ENCODE measurements at regions not wholly inside any gene's neighbourhood (a gene's known extent, or its start where the extent isn't known, plus 50 kb on each side); places are given as distances from the start of the nearest gene placed in this dataset.
A peak's percentile ranks its signal among the peaks of the same experiment; 100 is the strongest.

DNA sequence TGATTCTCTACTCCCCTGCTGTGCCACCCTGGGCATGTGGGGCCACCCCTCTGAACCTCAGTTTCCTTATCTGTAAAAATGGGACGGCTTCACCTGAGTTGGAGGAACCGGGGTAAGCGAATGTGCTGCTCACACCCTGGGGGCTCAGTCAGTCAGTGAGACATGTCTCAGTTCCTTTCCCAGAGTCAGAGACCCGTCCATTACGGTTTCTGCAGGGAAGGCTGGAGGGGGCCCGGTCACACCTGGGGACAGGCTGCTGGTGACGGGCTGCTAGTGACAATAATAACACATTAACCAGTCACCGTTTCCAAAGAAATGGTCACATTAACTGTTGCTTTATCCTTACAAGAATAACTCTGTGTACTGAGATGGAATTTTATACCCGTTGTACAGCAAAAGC is 282.4 kb downstream of the NSG2 start:
- Histone ChIP-seq H3K27ac (ENCODE audit: low read depth, low read length) (no peak overlapping the region), H3K4me3 (ENCODE audit: low read length) (no peak overlapping the region), H2BK120ac (ENCODE audit: low read depth, low read length) (peak overlapping the region; percentile 62), H3K23ac (ENCODE audit: low read length) (no peak overlapping the region), H3K4me1 (ENCODE audit: control insufficient read depth, low read depth, low read length) (peaks cover 5% of the 10 kb centered on the region), H3K18ac (ENCODE audit: low read length) (peak overlapping the region; percentile 92), H2BK15ac (replicated peaks; ENCODE audit: low read depth) (no peak overlapping the region), H3K56ac (ENCODE audit: low read length) (peak overlapping the region; percentile 73), H3K27me3 (ENCODE audit: insufficient read depth, low read length, poor library complexity) (no peaks in the 10 kb centered on the region), H2AK5ac (ENCODE audit: low read length) (peak overlapping the region; percentile 83), H3K4me2 (ENCODE audit: low read length) (no peak overlapping the region), H3K9ac (ENCODE audit: low read length) (peak overlapping the region; percentile 16), H4K8ac (ENCODE audit: low read depth, low read length) (no peak overlapping the region), H3K36me3 (ENCODE audit: control insufficient read depth, insufficient read depth, low read length) (no peaks in the 10 kb centered on the region), H3K4ac (ENCODE audit: low read depth, low read length) (peak overlapping the region; percentile 89), H2BK5ac (ENCODE audit: low read length) (no peak overlapping the region), H4K5ac (ENCODE audit: low read length) (no peak overlapping the region), H3K79me1 (ENCODE audit: low read length) (no peaks in the 10 kb centered on the region), H3K79me2 (ENCODE audit: control insufficient read depth, insufficient read depth, low read length) (no peaks in the 10 kb centered on the region)
- no CpG with 5 or more reads among the region's 9 CpGs for WGBS (ENCODE audit: extremely low coverage, insufficient coverage, low lambda C conversion rate)
- no peak for DNase-seq

- no peak overlapping the region for H2AK5ac ChIP-seq (ENCODE audit: low read length)
- peak overlapping the region; percentile 62 for H2BK120ac ChIP-seq (ENCODE audit: low read depth, low read length)
- H3K36me3 ChIP-seq (ENCODE audit: control insufficient read depth, insufficient read depth, low read length): no peaks in the 10 kb centered on the region
- H3K9ac ChIP-seq (ENCODE audit: low read length): no peak overlapping the region
- WGBS (ENCODE audit: extremely low coverage, insufficient coverage, low lambda C conversion rate): no CpG with 5 or more reads among the region's 13 CpGs
- no peak overlapping the region for H4K8ac ChIP-seq (ENCODE audit: low read depth, low read length)
- no peak overlapping the region for H3K27ac ChIP-seq (ENCODE audit: low read depth, low read length)
- H2BK5ac ChIP-seq (ENCODE audit: low read length): peak overlapping the region; percentile 47
- DNase-seq: no peak
- no peak overlapping the region for H3K23ac ChIP-seq (ENCODE audit: low read length)
- no peak overlapping the region for H4K5ac ChIP-seq (ENCODE audit: low read length)
- H3K4ac ChIP-seq (ENCODE audit: low read depth, low read length): peak overlapping the region; percentile 89
- H3K27me3 ChIP-seq (ENCODE audit: insufficient read depth, low read length, poor library complexity): no peaks in the 10 kb centered on the region
- peak overlapping the region; percentile 58 for H3K56ac ChIP-seq (ENCODE audit: low read length)
- H3K4me3 ChIP-seq (ENCODE audit: low read length): no peak overlapping the region
- peaks cover 5% of the 10 kb centered on the region for H3K4me1 ChIP-seq (ENCODE audit: control insufficient read depth, low read depth, low read length)
- no peak overlapping the region for H3K4me2 ChIP-seq (ENCODE audit: low read length)
- H2BK15ac ChIP-seq (replicated peaks; ENCODE audit: low read depth): no peak overlapping the region
- no peaks in the 10 kb centered on the region for H3K79me2 ChIP-seq (ENCODE audit: control insufficient read depth, insufficient read depth, low read length)
- H3K18ac ChIP-seq (ENCODE audit: low read length): peak overlapping the region; percentile 92
- no peaks in the 10 kb centered on the region for H3K79me1 ChIP-seq (ENCODE audit: low read length)
Measured at GRCh38 chr5:174328631-174329299, 283.3 kb downstream of the NSG2 start.

GRCh38 chr5:174329738-174330137 is 284.2 kb downstream of the NSG2 start:
- Histone ChIP-seq H2BK5ac (ENCODE audit: low read length) (no peak overlapping the region), H3K36me3 (ENCODE audit: control insufficient read depth, insufficient read depth, low read length) (no peaks in the 10 kb centered on the region), H2AK5ac (ENCODE audit: low read length) (no peak overlapping the region), H3K4me1 (ENCODE audit: control insufficient read depth, low read depth, low read length) (peaks cover 5% of the 10 kb centered on the region), H3K4me2 (ENCODE audit: low read length) (no peak overlapping the region), H4K8ac (ENCODE audit: low read depth, low read length) (no peak overlapping the region), H4K5ac (ENCODE audit: low read length) (no peak overlapping the region), H3K27ac (ENCODE audit: low read depth, low read length) (no peak overlapping the region), H3K56ac (ENCODE audit: low read length) (no peak overlapping the region), H3K27me3 (ENCODE audit: insufficient read depth, low read length, poor library complexity) (no peaks in the 10 kb centered on the region), H3K9ac (ENCODE audit: low read length) (no peak overlapping the region), H2BK15ac (replicated peaks; ENCODE audit: low read depth) (no peak overlapping the region), H3K4me3 (ENCODE audit: low read length) (no peak overlapping the region), H3K4ac (ENCODE audit: low read depth, low read length) (no peak overlapping the region), H3K18ac (ENCODE audit: low read length) (no peak overlapping the region), H3K79me1 (ENCODE audit: low read length) (no peaks in the 10 kb centered on the region), H3K23ac (ENCODE audit: low read length) (no peak overlapping the region), H3K79me2 (ENCODE audit: control insufficient read depth, insufficient read depth, low read length) (no peaks in the 10 kb centered on the region), H2BK120ac (ENCODE audit: low read depth, low read length) (no peak overlapping the region)
- no CpG with 5 or more reads among the region's 5 CpGs for WGBS (ENCODE audit: extremely low coverage, insufficient coverage, low lambda C conversion rate)
- DNase-seq: no peak

DNA sequence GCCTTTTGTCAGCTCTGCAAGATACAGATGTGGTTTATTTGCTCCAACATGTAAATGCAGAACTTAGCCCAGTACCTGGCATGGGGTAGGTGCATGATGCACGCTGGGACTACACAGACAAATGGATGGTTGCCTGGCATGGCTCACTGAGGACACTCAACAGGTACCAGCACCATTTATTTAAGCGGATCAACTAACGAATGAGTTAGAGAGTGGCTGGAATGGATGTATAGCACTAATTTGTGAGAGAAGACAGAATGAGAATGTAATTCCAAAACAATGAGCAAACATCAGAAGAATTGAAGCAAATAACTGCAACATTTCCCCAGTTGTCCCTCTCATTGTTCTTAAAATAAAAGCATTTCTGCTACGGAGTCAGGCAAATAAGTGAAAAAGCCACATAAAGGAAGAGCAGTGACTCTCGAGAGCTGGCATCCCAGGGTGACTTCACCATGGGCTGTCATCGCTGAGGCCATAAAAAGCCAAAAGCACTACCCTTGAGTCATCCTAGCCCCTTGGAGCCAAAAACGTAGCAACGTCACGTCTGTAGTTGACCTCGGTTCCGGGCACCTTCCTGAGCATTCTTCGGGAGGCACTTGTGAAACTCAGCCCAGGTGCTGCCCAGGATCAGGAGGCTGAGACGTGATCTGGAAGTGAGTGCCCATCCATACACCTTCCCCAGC is 290.3 kb downstream of the NSG2 start:
- Histone ChIP-seq H2BK5ac (ENCODE audit: low read length) (no peak overlapping the region), H3K18ac (ENCODE audit: low read length) (peak overlapping the region; percentile 33), H3K4me3 (ENCODE audit: low read length) (no peak overlapping the region), H3K56ac (ENCODE audit: low read length) (no peak overlapping the region), H3K4me1 (ENCODE audit: control insufficient read depth, low read depth, low read length) (no peaks in the 10 kb centered on the region), H3K79me2 (ENCODE audit: control insufficient read depth, insufficient read depth, low read length) (no peaks in the 10 kb centered on the region), H3K9ac (ENCODE audit: low read length) (no peak overlapping the region), H3K27ac (ENCODE audit: low read depth, low read length) (no peak overlapping the region), H3K36me3 (ENCODE audit: control insufficient read depth, insufficient read depth, low read length) (no peaks in the 10 kb centered on the region), H3K27me3 (ENCODE audit: insufficient read depth, low read length, poor library complexity) (no peaks in the 10 kb centered on the region), H3K79me1 (ENCODE audit: low read length) (no peaks in the 10 kb centered on the region), H4K5ac (ENCODE audit: low read length) (no peak overlapping the region), H3K4ac (ENCODE audit: low read depth, low read length) (peak overlapping the region; percentile 66), H2BK120ac (ENCODE audit: low read depth, low read length) (peak overlapping the region; percentile 15), H2BK15ac (replicated peaks; ENCODE audit: low read depth) (no peak overlapping the region), H3K23ac (ENCODE audit: low read length) (no peak overlapping the region), H3K4me2 (ENCODE audit: low read length) (no peak overlapping the region), H2AK5ac (ENCODE audit: low read length) (peak overlapping the region; percentile 33), H4K8ac (ENCODE audit: low read depth, low read length) (no peak overlapping the region)
- no CpG with 5 or more reads among the region's 13 CpGs for WGBS (ENCODE audit: extremely low coverage, insufficient coverage, low lambda C conversion rate)
- DNase-seq: no peak

- Histone ChIP-seq H4K5ac (ENCODE audit: low read length) (no peak overlapping the region), H3K4ac (ENCODE audit: low read depth, low read length) (peak overlapping the region; percentile 66), H3K36me3 (ENCODE audit: control insufficient read depth, insufficient read depth, low read length) (no peaks in the 10 kb centered on the region), H3K79me2 (ENCODE audit: control insufficient read depth, insufficient read depth, low read length) (no peaks in the 10 kb centered on the region), H2BK5ac (ENCODE audit: low read length) (no peak overlapping the region), H3K9ac (ENCODE audit: low read length) (no peak overlapping the region), H3K18ac (ENCODE audit: low read length) (peak overlapping the region; percentile 77), H2AK5ac (ENCODE audit: low read length) (no peak overlapping the region), H3K79me1 (ENCODE audit: low read length) (no peaks in the 10 kb centered on the region), H3K4me2 (ENCODE audit: low read length) (no peak overlapping the region), H2BK15ac (replicated peaks; ENCODE audit: low read depth) (no peak overlapping the region), H3K4me1 (ENCODE audit: control insufficient read depth, low read depth, low read length) (no peaks in the 10 kb centered on the region), H3K56ac (ENCODE audit: low read length) (no peak overlapping the region), H3K27me3 (ENCODE audit: insufficient read depth, low read length, poor library complexity) (no peaks in the 10 kb centered on the region), H2BK120ac (ENCODE audit: low read depth, low read length) (peak overlapping the region; percentile 19), H4K8ac (ENCODE audit: low read depth, low read length) (no peak overlapping the region), H3K23ac (ENCODE audit: low read length) (no peak overlapping the region), H3K4me3 (ENCODE audit: low read length) (no peak overlapping the region), H3K27ac (ENCODE audit: low read depth, low read length) (peak overlapping the region; percentile 30)
- no peak for DNase-seq
- WGBS (ENCODE audit: extremely low coverage, insufficient coverage, low lambda C conversion rate): 100% methylated on average over 2 of the region's 5 CpGs
Measured at GRCh38 chr5:174336479-174336878, 291.0 kb downstream of the NSG2 start.
